Neural crest cell (in vitro differentiated cells): ENCODE measurements at regions not wholly inside any gene's neighbourhood (a gene's known extent, or its start where the extent isn't known, plus 50 kb on each side); places are given as distances from the start of the nearest gene placed in this dataset.

ENCODE experiments used
- DNase-seq: peaks from one replicate; pipeline ENCODE4 v3.0.0; 2021; ENCODE audit warnings: low read depth, mixed read lengths, low spot score
- H3K27ac Mint-ChIP-seq: one replicate; pipeline ENCODE4 v1.8.0; 2021; ENCODE audit warnings: mild to moderate bottlenecking, mixed read lengths; ENCODE audit not compliant: unreplicated experiment
- H3K27me3 Mint-ChIP-seq: 2 replicates; pipeline ENCODE4 v1.8.0; 2021; ENCODE audit warnings: low read depth, mild to moderate bottlenecking, mixed read lengths
- H3K36me3 Mint-ChIP-seq: 2 replicates; pipeline ENCODE4 v1.8.0; 2021; ENCODE audit warnings: low read depth, mild to moderate bottlenecking, mixed read lengths
- H3K4me1 Mint-ChIP-seq: 2 replicates; pipeline ENCODE4 v1.8.0; 2021; ENCODE audit warnings: mixed read lengths
- H3K4me3 Mint-ChIP-seq: one replicate; pipeline ENCODE4 v1.8.0; 2021; ENCODE audit warnings: mild to moderate bottlenecking, mixed read lengths
- H3K9me3 Mint-ChIP-seq: 2 replicates; pipeline ENCODE4 v1.8.0; 2021; ENCODE audit warnings: mixed read lengths
- CTCF ChIP-seq: fragments of 200-600 bp; sonication (generic); conservative IDR thresholded peaks from 2 replicates; pipeline ENCODE4 v1.5.0; 2021; ENCODE audit warnings: antibody characterized with exemption, mild to moderate bottlenecking

- Mint-ChIP-seq H3K36me3 (no peaks in the 10 kb centered on the region), H3K4me1 (no peaks in the 10 kb centered on the region), H3K27ac (no peak overlapping the region), H3K27me3 (no peaks in the 10 kb centered on the region), H3K4me3 (no peak overlapping the region), H3K9me3 (no peaks in the 10 kb centered on the region)
- no peak for TF ChIP-seq CTCF
- no peak for DNase-seq
Observed at GRCh38 chr1:102178480-102178879, 181.8 kb upstream of the OLFM3 start.

- no peaks in the 10 kb centered on the region for H3K27me3 Mint-ChIP-seq
- no peaks in the 10 kb centered on the region for H3K4me1 Mint-ChIP-seq
- no peaks in the 10 kb centered on the region for H3K9me3 Mint-ChIP-seq
- no peak overlapping the region for H3K4me3 Mint-ChIP-seq
- TF ChIP-seq CTCF: peak; percentile 52
- DNase-seq: no peak
- H3K27ac Mint-ChIP-seq: no peak overlapping the region
- H3K36me3 Mint-ChIP-seq: no peaks in the 10 kb centered on the region
Observed at GRCh38 chr1:102174259-102174863, 177.6 kb upstream of the OLFM3 start.

GRCh38 chr1:102172200-102172599 is 175.5 kb upstream of the OLFM3 start:
- Mint-ChIP-seq H3K27me3 (no peaks in the 10 kb centered on the region), H3K27ac (no peak overlapping the region), H3K9me3 (no peaks in the 10 kb centered on the region), H3K4me1 (no peaks in the 10 kb centered on the region), H3K4me3 (no peak overlapping the region), H3K36me3 (no peaks in the 10 kb centered on the region)
- DNase-seq: no peak
- TF ChIP-seq CTCF: no peak

GRCh38 chr1:102163799-102164198 is 167.1 kb upstream of the OLFM3 start:
- Mint-ChIP-seq H3K27me3 (no peaks in the 10 kb centered on the region), H3K4me3 (no peak overlapping the region), H3K4me1 (no peaks in the 10 kb centered on the region), H3K36me3 (no peaks in the 10 kb centered on the region), H3K9me3 (no peaks in the 10 kb centered on the region), H3K27ac (no peak overlapping the region)
- TF ChIP-seq CTCF: no peak
- no peak for DNase-seq

GRCh38 chr1:102151242-102151641 is 154.5 kb upstream of the OLFM3 start:
- no peak overlapping the region for H3K27ac Mint-ChIP-seq
- no peaks in the 10 kb centered on the region for H3K4me1 Mint-ChIP-seq
- H3K9me3 Mint-ChIP-seq: no peaks in the 10 kb centered on the region
- H3K4me3 Mint-ChIP-seq: no peak overlapping the region
- DNase-seq: no peak
- TF ChIP-seq CTCF: no peak
- H3K36me3 Mint-ChIP-seq: no peaks in the 10 kb centered on the region
- H3K27me3 Mint-ChIP-seq: no peaks in the 10 kb centered on the region
